GM12878 (cell line): ENCODE measurements at regions not wholly inside any gene's neighbourhood (a gene's known extent, or its start where the extent isn't known, plus 50 kb on each side); places are given as distances from the start of the nearest gene placed in this dataset.

Experiments
- ATAC-seq: fragments of 200-7000 bp; cut with Tn5 transposase; 3 replicates; pipeline ENCODE4 v1.9.1; 2020; ENCODE audit warnings: mild to moderate bottlenecking, moderate library complexity
- BruUV-seq: library from RNA; stranded (reverse); fragments of 400-500 nt; replicated peaks from 2 replicates; lab custom pipeline; 2021; lab: Mats Ljungman, UMichigan
- CTCF ChIA-PET: fragments of 300-600 bp; sonication (Branson Sonifier 250); formaldehyde crosslinking; extraction: SDS; loops from one replicate; lab custom pipeline; 2021; ENCODE audit warnings: inconsistent platforms; lab: Yijun Ruan, JAX
- POLR2A ChIA-PET: fragments of 350-600 bp; formaldehyde crosslinking; extraction: SDS; loops from one replicate; lab custom pipeline; 2021; ENCODE audit warnings: inconsistent platforms; lab: Charles Lee
- RAD21 ChIA-PET: fragments of 300-600 bp; sonication (Branson Sonifier 250); formaldehyde crosslinking; loops from one replicate; lab custom pipeline; 2023; ENCODE audit warnings: antibody characterized with exemption; ENCODE audit not compliant: unreplicated experiment; lab: Charles Lee
- SMC1A ChIA-PET: fragments of 300-600 bp; sonication (Branson Sonifier 250); formaldehyde crosslinking; loops from one replicate; lab custom pipeline; 2023; ENCODE audit not compliant: unreplicated experiment, uncharacterized antibody; lab: Charles Lee
- DNase-seq: peaks from one replicate; pipeline ENCODE4 v3.0.0-alpha.2; 2011; ENCODE audit warnings: low read depth, low spot score
- FAIRE-seq: peaks from 3 replicates; lab custom pipeline; 2011; peaks lifted over from hg19 to GRCh38; lab: Jason Lieb, UNC
- H2AFZ ChIP-seq: 2 replicates; pipeline ENCODE4 v1.6.0; 2011; ENCODE audit warnings: low read depth, low read length, control low read depth; ENCODE audit not compliant: control insufficient read depth
- H3K27ac ChIP-seq: 2 replicates; pipeline ENCODE4 v1.5.1; 2011; ENCODE audit warnings: control low read depth; ENCODE audit not compliant: control insufficient read depth, insufficient read depth
- H3K27me3 ChIP-seq, 2 experiments: replicated peaks in 1 of 2; 2 replicates each; pipeline versions ENCODE4 v1.6.0 to v1.6.1; 2011; ENCODE audit warnings: low read length in 1 of 2; ENCODE audit not compliant: control insufficient read depth in 2 of 2, insufficient read depth in 2 of 2
- H3K36me3 ChIP-seq, 2 experiments: 2 replicates each; pipeline ENCODE4 v1.5.1; 2011; ENCODE audit warnings: low read length in 1 of 2; ENCODE audit not compliant: control insufficient read depth in 2 of 2, insufficient read depth in 2 of 2
- H3K4me1 ChIP-seq: 2 replicates; pipeline ENCODE4 v1.6.1; 2011; ENCODE audit warnings: mild to moderate bottlenecking, low read length, moderate library complexity, mixed read lengths; ENCODE audit not compliant: control insufficient read depth, insufficient read depth
- H3K4me2 ChIP-seq: 2 replicates; pipeline ENCODE4 v1.6.0; 2011; ENCODE audit warnings: control low read depth; ENCODE audit not compliant: control insufficient read depth, insufficient read depth
- H3K4me3 ChIP-seq: fragments of 200-600 bp; sonication (generic); 2 replicates; pipeline ENCODE4 v1.5.1; 2016
- H3K79me2 ChIP-seq: 2 replicates; pipeline ENCODE4 v1.6.0; 2011; ENCODE audit warnings: low read length; ENCODE audit not compliant: control insufficient read depth, insufficient read depth
- H3K9ac ChIP-seq: 2 replicates; pipeline ENCODE4 v1.8.0; 2011; ENCODE audit warnings: low read length, control low read depth, mixed read lengths; ENCODE audit not compliant: control insufficient read depth, insufficient read depth
- H3K9me3 ChIP-seq: replicated peaks from 3 replicates; pipeline ENCODE4 v1.5.1; 2011; ENCODE audit warnings: mild to moderate bottlenecking, low read length; ENCODE audit not compliant: control insufficient read depth, insufficient read depth
- H4K20me1 ChIP-seq: 2 replicates; pipeline ENCODE4 v1.6.0; 2011; ENCODE audit not compliant: control insufficient read depth, insufficient read depth
- ASH2L ChIP-seq: fragments of 300-600, 200-600 bp; sonication (generic); IDR thresholded peaks from 2 replicates; pipeline ENCODE4 v1.6.1; 2017; ENCODE audit warnings: low read depth, mild to moderate bottlenecking, borderline replicate concordance
- HDAC6 ChIP-seq: fragments of 200-600 bp; sonication (generic); IDR thresholded peaks from one replicate; pipeline ENCODE4 v1.8.0; 2017; ENCODE audit warnings: antibody characterized with exemption; ENCODE audit not compliant: unreplicated experiment
- IKZF1 ChIP-seq: fragments of 450-650 bp; conservative IDR thresholded peaks from 2 replicates; pipeline ENCODE4 v1.6.1; 2017; ENCODE audit warnings: antibody characterized with exemption, mild to moderate bottlenecking
- NBN ChIP-seq: fragments of 450-650 bp; IDR thresholded peaks from 2 replicates; pipeline ENCODE4 v1.6.1; 2016
- SIN3A ChIP-seq: IDR thresholded peaks from 2 replicates; pipeline ENCODE4 v1.6.1; 2012; ENCODE audit warnings: low read depth, low read length, improper control_type of control experiment
- TCF3 ChIP-seq: IDR thresholded peaks from 2 replicates; pipeline ENCODE4 v1.6.1; 2012; ENCODE audit warnings: low read depth, mild to moderate bottlenecking, low read length, borderline replicate concordance; ENCODE audit not compliant: insufficient read depth
- WGBS: methylation state at CpG from one replicate; pipeline ENCODE4 v1.1.6; 2016; ENCODE audit warnings: low lambda C conversion rate; ENCODE audit not compliant: insufficient replicate concordance, insufficient coverage; ENCODE audit errors: missing lambda C conversion rate; 5-methylcytosine and 5-hydroxymethylcytosine counted together
- in situ Hi-C: fragments of 300-500 bp; cut with MboI; formaldehyde crosslinking; loops from 9 replicates; pipeline ENCODE4 v1.14.3; 2018; ENCODE audit warnings: mixed read lengths
- intact Hi-C: fragments of 100-400 bp; cut with micrococcal nuclease; formaldehyde crosslinking; loops from one replicate; pipeline ENCODE4 v1.14.2; 2022; ENCODE audit not compliant: unreplicated experiment
- TF ChIP-seq, protein P1 (sequence below): IDR thresholded peaks from 2 replicates; pipeline ENCODE4 v1.6.1; 2011; ENCODE audit warnings: low read depth, low read length, improper control_type of control experiment, borderline replicate concordance
- TF ChIP-seq, protein P2 (sequence below): IDR thresholded peaks from 2 replicates; pipeline ENCODE4 v1.6.1; 2012; ENCODE audit warnings: improper control_type of control experiment, low read depth, low read length; ENCODE audit not compliant: insufficient replicate concordance
- TF ChIP-seq, protein P3 (sequence below): fragments of 450-650 bp; IDR thresholded peaks from 2 replicates; pipeline ENCODE4 v1.6.1; 2018; ENCODE audit warnings: borderline replicate concordance, mild to moderate bottlenecking; ENCODE audit not compliant: partially characterized antibody

DNA sequence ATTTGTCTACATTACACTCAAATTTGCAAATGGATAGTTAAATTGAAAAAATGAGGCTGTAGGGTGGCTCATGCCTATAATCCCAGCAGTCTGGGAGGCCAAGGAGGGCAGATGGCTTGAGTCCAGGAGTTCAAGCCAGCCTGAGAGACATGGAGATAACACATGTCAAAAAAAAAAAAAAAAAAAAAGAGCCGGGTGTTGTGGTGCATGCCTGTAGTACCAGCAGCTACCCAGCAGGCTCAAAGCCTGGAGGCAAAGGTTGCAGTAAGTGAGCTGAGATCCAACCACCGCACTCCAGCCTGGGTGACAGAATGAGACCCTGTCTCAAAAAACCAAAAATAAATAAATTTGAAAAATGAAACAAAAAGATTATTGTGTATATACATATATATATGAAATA, 119.9 kb upstream of the MGAT4C start:
- intact Hi-C loops: no loop called here
- RAD21 ChIA-PET: interaction anchor here (0.7 kb wide), 1 partner anchor 48 kb away, joined by 3 read pairs; no protein-coding TSS in a partner anchor
- Histone ChIP-seq H4K20me1 (no peaks in the 10 kb centered on the region), H3K4me2 (no peak overlapping the region), H3K9ac (no peak overlapping the region), H3K27me3 (no peaks in the 10 kb centered on the region), H3K79me2 (no peaks in the 10 kb centered on the region), H2AFZ (no peak overlapping the region), H3K9me3 (no peaks in the 10 kb centered on the region), H3K4me3 (no peak overlapping the region), H3K4me1 (no peaks in the 10 kb centered on the region), H3K27ac (no peak overlapping the region), H3K36me3 (no peaks in the 10 kb centered on the region)
- DNase-seq (no peak), FAIRE-seq (no peak), ATAC-seq (no peak)
- in situ Hi-C loops: no loop called here
- SMC1A ChIA-PET: no interaction called here
- TF ChIP-seq ASH2L (no peak), SIN3A (no peak), TCF3 (no peak), IKZF1 (no peak)
- TF ChIP-seq, protein P1, sequence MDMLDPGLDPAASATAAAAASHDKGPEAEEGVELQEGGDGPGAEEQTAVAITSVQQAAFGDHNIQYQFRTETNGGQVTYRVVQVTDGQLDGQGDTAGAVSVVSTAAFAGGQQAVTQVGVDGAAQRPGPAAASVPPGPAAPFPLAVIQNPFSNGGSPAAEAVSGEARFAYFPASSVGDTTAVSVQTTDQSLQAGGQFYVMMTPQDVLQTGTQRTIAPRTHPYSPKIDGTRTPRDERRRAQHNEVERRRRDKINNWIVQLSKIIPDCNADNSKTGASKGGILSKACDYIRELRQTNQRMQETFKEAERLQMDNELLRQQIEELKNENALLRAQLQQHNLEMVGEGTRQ: no peak
- BruUV-seq: no TSS peak
- CTCF ChIA-PET: no interaction called here
- WGBS: 50% methylated on average over 1 of the region's 2 CpGs
- POLR2A ChIA-PET: no interaction called here

DNA sequence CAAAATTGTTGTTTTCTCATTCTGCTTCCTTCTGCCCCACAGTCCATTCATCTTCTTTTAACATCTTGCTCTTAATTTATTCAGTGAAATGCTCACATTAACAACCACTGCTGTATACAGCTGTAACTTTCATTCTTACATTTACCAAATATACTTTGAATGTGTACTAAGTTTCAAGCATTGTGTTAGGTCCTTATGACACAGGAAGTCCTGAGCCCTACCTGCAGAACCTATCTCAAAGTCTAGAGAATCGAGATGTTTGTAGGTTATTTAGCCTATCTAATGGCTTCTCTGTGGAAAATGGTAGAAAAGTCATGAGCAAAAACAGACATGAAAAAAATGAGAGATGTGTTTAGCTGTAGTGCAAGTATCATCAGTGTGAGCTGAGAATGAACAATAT, 117.6 kb upstream of the MGAT4C start:
- Histone ChIP-seq H2AFZ (no peak overlapping the region), H3K27me3 (no peaks in the 10 kb centered on the region), H3K4me3 (no peak overlapping the region), H3K9me3 (no peaks in the 10 kb centered on the region), H3K9ac (no peak overlapping the region), H4K20me1 (no peaks in the 10 kb centered on the region), H3K79me2 (no peaks in the 10 kb centered on the region), H3K36me3 (no peaks in the 10 kb centered on the region), H3K27ac (no peak overlapping the region), H3K4me1 (no peaks in the 10 kb centered on the region), H3K4me2 (no peak overlapping the region)
- FAIRE-seq (no peak), ATAC-seq (no peak), DNase-seq (no peak)
- 0% methylated on average over 1 of the region's 1 CpG for WGBS
- ChIA-PET CTCF (no interaction called here), RAD21 (no interaction called here), POLR2A (no interaction called here), SMC1A (no interaction called here)
- intact Hi-C loops (no loop called here), in situ Hi-C loops (no loop called here)
- no TSS peak for BruUV-seq
- no peak for TF ChIP-seq HDAC6
- TF ChIP-seq, protein P2, sequence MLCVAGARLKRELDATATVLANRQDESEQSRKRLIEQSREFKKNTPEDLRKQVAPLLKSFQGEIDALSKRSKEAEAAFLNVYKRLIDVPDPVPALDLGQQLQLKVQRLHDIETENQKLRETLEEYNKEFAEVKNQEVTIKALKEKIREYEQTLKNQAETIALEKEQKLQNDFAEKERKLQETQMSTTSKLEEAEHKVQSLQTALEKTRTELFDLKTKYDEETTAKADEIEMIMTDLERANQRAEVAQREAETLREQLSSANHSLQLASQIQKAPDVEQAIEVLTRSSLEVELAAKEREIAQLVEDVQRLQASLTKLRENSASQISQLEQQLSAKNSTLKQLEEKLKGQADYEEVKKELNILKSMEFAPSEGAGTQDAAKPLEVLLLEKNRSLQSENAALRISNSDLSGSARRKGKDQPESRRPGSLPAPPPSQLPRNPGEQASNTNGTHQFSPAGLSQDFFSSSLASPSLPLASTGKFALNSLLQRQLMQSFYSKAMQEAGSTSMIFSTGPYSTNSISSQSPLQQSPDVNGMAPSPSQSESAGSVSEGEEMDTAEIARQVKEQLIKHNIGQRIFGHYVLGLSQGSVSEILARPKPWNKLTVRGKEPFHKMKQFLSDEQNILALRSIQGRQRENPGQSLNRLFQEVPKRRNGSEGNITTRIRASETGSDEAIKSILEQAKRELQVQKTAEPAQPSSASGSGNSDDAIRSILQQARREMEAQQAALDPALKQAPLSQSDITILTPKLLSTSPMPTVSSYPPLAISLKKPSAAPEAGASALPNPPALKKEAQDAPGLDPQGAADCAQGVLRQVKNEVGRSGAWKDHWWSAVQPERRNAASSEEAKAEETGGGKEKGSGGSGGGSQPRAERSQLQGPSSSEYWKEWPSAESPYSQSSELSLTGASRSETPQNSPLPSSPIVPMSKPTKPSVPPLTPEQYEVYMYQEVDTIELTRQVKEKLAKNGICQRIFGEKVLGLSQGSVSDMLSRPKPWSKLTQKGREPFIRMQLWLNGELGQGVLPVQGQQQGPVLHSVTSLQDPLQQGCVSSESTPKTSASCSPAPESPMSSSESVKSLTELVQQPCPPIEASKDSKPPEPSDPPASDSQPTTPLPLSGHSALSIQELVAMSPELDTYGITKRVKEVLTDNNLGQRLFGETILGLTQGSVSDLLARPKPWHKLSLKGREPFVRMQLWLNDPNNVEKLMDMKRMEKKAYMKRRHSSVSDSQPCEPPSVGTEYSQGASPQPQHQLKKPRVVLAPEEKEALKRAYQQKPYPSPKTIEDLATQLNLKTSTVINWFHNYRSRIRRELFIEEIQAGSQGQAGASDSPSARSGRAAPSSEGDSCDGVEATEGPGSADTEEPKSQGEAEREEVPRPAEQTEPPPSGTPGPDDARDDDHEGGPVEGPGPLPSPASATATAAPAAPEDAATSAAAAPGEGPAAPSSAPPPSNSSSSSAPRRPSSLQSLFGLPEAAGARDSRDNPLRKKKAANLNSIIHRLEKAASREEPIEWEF: no peak
- TF ChIP-seq, protein P3, sequence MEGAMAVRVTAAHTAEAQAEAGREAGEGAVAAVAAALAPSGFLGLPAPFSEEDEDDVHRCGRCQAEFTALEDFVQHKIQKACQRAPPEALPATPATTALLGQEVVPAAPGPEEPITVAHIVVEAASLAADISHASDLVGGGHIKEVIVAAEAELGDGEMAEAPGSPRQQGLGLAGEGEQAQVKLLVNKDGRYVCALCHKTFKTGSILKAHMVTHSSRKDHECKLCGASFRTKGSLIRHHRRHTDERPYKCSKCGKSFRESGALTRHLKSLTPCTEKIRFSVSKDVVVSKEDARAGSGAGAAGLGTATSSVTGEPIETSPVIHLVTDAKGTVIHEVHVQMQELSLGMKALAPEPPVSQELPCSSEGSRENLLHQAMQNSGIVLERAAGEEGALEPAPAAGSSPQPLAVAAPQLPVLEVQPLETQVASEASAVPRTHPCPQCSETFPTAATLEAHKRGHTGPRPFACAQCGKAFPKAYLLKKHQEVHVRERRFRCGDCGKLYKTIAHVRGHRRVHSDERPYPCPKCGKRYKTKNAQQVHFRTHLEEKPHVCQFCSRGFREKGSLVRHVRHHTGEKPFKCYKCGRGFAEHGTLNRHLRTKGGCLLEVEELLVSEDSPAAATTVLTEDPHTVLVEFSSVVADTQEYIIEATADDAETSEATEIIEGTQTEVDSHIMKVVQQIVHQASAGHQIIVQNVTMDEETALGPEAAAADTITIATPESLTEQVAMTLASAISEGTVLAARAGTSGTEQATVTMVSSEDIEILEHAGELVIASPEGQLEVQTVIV: no peak
- no peak for TF ChIP-seq NBN
